ENCODE measurements at regions not wholly inside any gene's neighbourhood (a gene's known extent, or its start where the extent isn't known, plus 50 kb on each side); places are given as distances from the start of the nearest gene placed in this dataset.

DNA sequence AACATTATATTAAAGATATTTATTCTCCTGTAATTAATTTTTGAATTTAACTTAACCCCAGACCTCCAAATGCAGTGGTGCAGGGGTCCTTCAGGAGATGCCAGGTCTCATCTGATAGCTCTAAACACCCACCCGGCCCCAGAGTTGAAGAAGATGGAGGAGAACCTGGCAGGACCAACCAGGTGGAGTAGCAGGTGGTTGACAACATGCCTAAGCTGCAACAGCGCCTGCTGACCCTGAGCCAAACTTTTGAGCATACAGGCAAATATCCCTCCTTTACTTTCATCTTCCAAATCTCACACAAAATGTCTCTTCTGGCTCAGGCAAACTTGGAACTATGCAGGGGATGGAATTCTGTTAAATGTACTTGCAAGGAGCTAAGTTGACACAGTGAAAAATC is 145.3 kb upstream of the TCF21 start:
- Histone ChIP-seq H3K9ac (no peak overlapping the region), H2AFZ (no peak overlapping the region), H3K36me3 (ENCODE audit: control insufficient read depth, insufficient read depth, low read length) (no peaks in the 10 kb centered on the region), H3K4me3 (ENCODE audit: low read depth, low read length) (no peak overlapping the region), H3K27ac (no peak overlapping the region), H3K27me3 (ENCODE audit: control insufficient read depth, insufficient read depth, low read length) (no peaks in the 10 kb centered on the region), H3K4me1 (no peaks in the 10 kb centered on the region), H3K4me2 (ENCODE audit: low read length) (no peak overlapping the region), H3K79me2 (no peaks in the 10 kb centered on the region), H3K9me3 (ENCODE audit: control insufficient read depth, low read length) (no peaks in the 10 kb centered on the region)
- TF ChIP-seq, protein P1, sequence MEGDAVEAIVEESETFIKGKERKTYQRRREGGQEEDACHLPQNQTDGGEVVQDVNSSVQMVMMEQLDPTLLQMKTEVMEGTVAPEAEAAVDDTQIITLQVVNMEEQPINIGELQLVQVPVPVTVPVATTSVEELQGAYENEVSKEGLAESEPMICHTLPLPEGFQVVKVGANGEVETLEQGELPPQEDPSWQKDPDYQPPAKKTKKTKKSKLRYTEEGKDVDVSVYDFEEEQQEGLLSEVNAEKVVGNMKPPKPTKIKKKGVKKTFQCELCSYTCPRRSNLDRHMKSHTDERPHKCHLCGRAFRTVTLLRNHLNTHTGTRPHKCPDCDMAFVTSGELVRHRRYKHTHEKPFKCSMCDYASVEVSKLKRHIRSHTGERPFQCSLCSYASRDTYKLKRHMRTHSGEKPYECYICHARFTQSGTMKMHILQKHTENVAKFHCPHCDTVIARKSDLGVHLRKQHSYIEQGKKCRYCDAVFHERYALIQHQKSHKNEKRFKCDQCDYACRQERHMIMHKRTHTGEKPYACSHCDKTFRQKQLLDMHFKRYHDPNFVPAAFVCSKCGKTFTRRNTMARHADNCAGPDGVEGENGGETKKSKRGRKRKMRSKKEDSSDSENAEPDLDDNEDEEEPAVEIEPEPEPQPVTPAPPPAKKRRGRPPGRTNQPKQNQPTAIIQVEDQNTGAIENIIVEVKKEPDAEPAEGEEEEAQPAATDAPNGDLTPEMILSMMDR (IDR thresholded peaks at IDR 0.05): no peak

DNA sequence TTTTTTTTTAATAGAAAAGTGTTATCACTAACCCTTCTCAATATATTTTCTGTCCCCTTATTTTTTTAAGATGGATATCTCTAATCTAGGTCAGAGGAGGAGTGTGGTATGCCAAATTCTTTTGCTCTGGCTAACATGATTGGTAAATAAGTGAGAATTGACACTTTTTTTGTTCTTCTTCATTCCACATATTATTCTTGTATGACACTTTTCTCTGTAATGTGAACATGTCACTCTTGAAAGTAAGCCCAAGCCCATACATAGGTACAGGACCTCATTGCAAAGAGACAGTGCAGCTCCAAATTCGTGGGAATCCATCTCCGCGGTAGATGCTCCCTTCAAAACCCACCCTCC is 142.5 kb upstream of the TCF21 start:
- Histone ChIP-seq H3K4me1 (no peaks in the 10 kb centered on the region), H3K79me2 (no peaks in the 10 kb centered on the region), H3K9me3 (ENCODE audit: control insufficient read depth, low read length) (no peaks in the 10 kb centered on the region), H3K4me2 (ENCODE audit: low read length) (no peak overlapping the region), H3K36me3 (ENCODE audit: control insufficient read depth, insufficient read depth, low read length) (no peaks in the 10 kb centered on the region), H2AFZ (no peak overlapping the region), H3K27ac (no peak overlapping the region), H3K4me3 (ENCODE audit: low read depth, low read length) (no peak overlapping the region), H3K27me3 (ENCODE audit: control insufficient read depth, insufficient read depth, low read length) (no peaks in the 10 kb centered on the region), H3K9ac (no peak overlapping the region)
- TF ChIP-seq, protein P1 (IDR thresholded peaks at IDR 0.05): no peak

DNA sequence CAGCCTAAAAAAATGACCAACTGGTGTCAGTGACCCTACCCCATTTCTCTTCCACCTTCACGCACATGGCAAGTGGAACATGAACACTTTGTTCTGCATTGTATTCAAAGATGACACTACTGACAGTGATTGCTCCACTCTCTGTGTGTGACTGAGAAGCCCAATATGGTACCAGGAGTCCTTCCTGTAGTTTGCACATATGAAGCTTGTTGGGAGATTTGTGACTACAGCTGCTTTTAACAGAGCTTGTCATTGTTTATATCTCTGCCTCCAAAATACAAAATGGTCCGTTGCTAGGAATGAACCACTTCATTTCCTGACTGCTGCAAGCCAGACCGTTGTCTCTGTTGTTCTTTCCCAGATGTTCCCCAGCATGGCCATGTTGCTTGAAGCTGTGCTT is 140.3 kb upstream of the TCF21 start:
- Histone ChIP-seq H3K9me3 (ENCODE audit: control insufficient read depth, low read length) (no peaks in the 10 kb centered on the region), H3K4me2 (ENCODE audit: low read length) (no peak overlapping the region), H3K4me3 (ENCODE audit: low read depth, low read length) (no peak overlapping the region), H3K36me3 (ENCODE audit: control insufficient read depth, insufficient read depth, low read length) (no peaks in the 10 kb centered on the region), H3K27me3 (ENCODE audit: control insufficient read depth, insufficient read depth, low read length) (no peaks in the 10 kb centered on the region), H3K79me2 (no peaks in the 10 kb centered on the region), H3K9ac (no peak overlapping the region), H2AFZ (no peak overlapping the region), H3K27ac (no peak overlapping the region), H3K4me1 (no peaks in the 10 kb centered on the region)
- TF ChIP-seq, protein P1 (IDR thresholded peaks at IDR 0.05): no peak

DNA sequence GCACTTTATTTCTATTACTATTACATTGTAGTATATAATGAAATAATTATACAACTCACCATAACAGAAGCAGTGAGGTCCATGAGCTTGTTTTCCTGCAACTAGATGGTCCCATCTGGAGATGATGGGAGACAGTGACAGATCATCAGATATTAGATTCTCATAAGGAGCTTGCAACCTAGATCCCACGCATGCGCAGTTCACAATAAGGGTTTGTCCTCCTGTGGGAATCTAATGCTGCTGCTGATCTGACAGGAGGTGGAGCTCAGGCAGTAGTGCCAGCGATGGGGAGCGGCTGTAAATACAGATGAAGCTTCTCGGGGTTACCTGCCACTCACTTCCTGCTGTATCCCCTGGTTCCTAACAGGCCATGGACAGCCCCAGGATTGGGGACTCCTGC is 139.5 kb upstream of the TCF21 start:
- H3K79me2 ChIP-seq: no peaks in the 10 kb centered on the region
- no peaks in the 10 kb centered on the region for H3K4me1 ChIP-seq
- H3K36me3 ChIP-seq (ENCODE audit: control insufficient read depth, insufficient read depth, low read length): no peaks in the 10 kb centered on the region
- no peaks in the 10 kb centered on the region for H3K27me3 ChIP-seq (ENCODE audit: control insufficient read depth, insufficient read depth, low read length)
- H3K9me3 ChIP-seq (ENCODE audit: control insufficient read depth, low read length): no peaks in the 10 kb centered on the region
- TF ChIP-seq, protein P1 (IDR thresholded peaks at IDR 0.05): no peak
- H3K4me2 ChIP-seq (ENCODE audit: low read length): no peak overlapping the region
- no peak overlapping the region for H2AFZ ChIP-seq
- no peak overlapping the region for H3K9ac ChIP-seq
- H3K27ac ChIP-seq: no peak overlapping the region
- no peak overlapping the region for H3K4me3 ChIP-seq (ENCODE audit: low read depth, low read length)

DNA sequence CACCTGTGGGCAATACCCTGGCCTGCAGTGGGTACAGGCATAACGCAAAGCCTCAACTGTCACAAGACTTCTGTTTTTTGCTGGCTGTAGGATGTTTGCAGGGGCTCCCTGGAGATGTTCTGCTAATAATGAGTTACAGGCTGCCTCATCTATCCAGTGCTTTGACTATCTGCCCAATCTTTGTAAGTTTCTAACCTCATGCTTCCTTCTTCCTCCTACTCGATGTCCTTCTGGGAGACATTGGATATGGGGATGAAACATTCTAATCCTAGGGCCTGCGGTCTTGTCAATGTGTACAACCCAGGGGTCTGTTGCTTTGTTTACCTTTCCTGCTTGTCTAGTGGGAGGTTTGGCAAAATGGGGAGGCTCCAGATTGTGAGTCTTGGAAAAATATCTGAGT is 136.8 kb upstream of the TCF21 start:
- no peaks in the 10 kb centered on the region for H3K27me3 ChIP-seq (ENCODE audit: control insufficient read depth, insufficient read depth, low read length)
- H3K4me1 ChIP-seq: no peaks in the 10 kb centered on the region
- no peak overlapping the region for H2AFZ ChIP-seq
- H3K79me2 ChIP-seq: no peaks in the 10 kb centered on the region
- H3K27ac ChIP-seq: no peak overlapping the region
- no peaks in the 10 kb centered on the region for H3K9me3 ChIP-seq (ENCODE audit: control insufficient read depth, low read length)
- TF ChIP-seq, protein P1 (IDR thresholded peaks at IDR 0.05): no peak
- no peak overlapping the region for H3K4me2 ChIP-seq (ENCODE audit: low read length)
- no peak overlapping the region for H3K9ac ChIP-seq
- no peak overlapping the region for H3K4me3 ChIP-seq (ENCODE audit: low read depth, low read length)
- H3K36me3 ChIP-seq (ENCODE audit: control insufficient read depth, insufficient read depth, low read length): no peaks in the 10 kb centered on the region
